PC-3 (cell line): ENCODE measurements at regions not wholly inside any gene's neighbourhood (a gene's known extent, or its start where the extent isn't known, plus 50 kb on each side); places are given as distances from the start of the nearest gene placed in this dataset.

Experiments
- ATAC-seq: fragments of 200-7000 bp; cut with Tn5 transposase; 2 replicates; pipeline ENCODE4 v1.9.1; 2020; ENCODE audit warnings: mild to moderate bottlenecking, moderate library complexity
- BruUV-seq: library from RNA; stranded (reverse); fragments of 400-500 nt; replicated peaks from 2 replicates; lab custom pipeline; 2021; lab: Mats Ljungman, UMichigan
- CTCF ChIA-PET: fragments of 300-600 bp; sonication (Branson Sonifier 250); formaldehyde crosslinking; loops from one replicate; lab custom pipeline; 2022; ENCODE audit warnings: antibody characterized with exemption; lab: Charles Lee
- POLR2A ChIA-PET: fragments of 300-600 bp; sonication (Branson Sonifier 250); formaldehyde crosslinking; loops from one replicate; lab custom pipeline; 2022; ENCODE audit warnings: antibody characterized with exemption; ENCODE audit not compliant: unreplicated experiment; lab: Charles Lee
- DNase-seq: peaks from one replicate; pipeline ENCODE4 v3.0.0-alpha.2; 2015
- H2AFZ ChIP-seq: fragments of 300-600 bp; sonication (generic); 2 replicates; pipeline ENCODE4 v1.6.0; 2016; ENCODE audit warnings: antibody characterized with exemption, low read length
- H3F3A ChIP-seq: fragments of 300-600 bp; sonication (generic); one replicate; pipeline ENCODE4 v1.6.0; 2017; ENCODE audit warnings: antibody characterized with exemption, low read length, control low read depth, mild to moderate bottlenecking; ENCODE audit not compliant: unreplicated experiment
- H3K27ac ChIP-seq: fragments of 300-600 bp; sonication (generic); 2 replicates; pipeline ENCODE4 v1.5.1; 2016; ENCODE audit warnings: mild to moderate bottlenecking, low read length
- H3K27me3 ChIP-seq: fragments of 300-600 bp; sonication (generic); 2 replicates; pipeline ENCODE4 v1.6.1; 2016; ENCODE audit warnings: low read length, mixed read lengths
- H3K36me3 ChIP-seq: fragments of 300-600 bp; sonication (generic); 2 replicates; pipeline ENCODE4 v1.6.1; 2016; ENCODE audit warnings: low read depth, mixed run types, low read length, mixed read lengths
- H3K4me1 ChIP-seq: fragments of 300-600 bp; sonication (generic); 2 replicates; pipeline ENCODE4 v1.5.1; 2016; ENCODE audit warnings: low read length; ENCODE audit not compliant: insufficient read depth
- H3K4me2 ChIP-seq: fragments of 300-600 bp; sonication (generic); 2 replicates; pipeline ENCODE4 v1.6.0; 2016; ENCODE audit warnings: low read length
- H3K4me3 ChIP-seq: fragments of 300-600 bp; sonication (generic); 2 replicates; pipeline ENCODE4 v1.5.1; 2016; ENCODE audit warnings: mild to moderate bottlenecking, low read length, mixed read lengths
- H3K79me2 ChIP-seq: fragments of 300-600 bp; sonication (generic); 2 replicates; pipeline ENCODE4 v1.6.1; 2017; ENCODE audit warnings: low read length, mixed read lengths
- H3K9ac ChIP-seq: fragments of 300-600 bp; sonication (generic); 2 replicates; pipeline ENCODE4 v1.6.0; 2016; ENCODE audit warnings: mild to moderate bottlenecking, low read length
- H3K9me2 ChIP-seq: fragments of 300-600 bp; sonication (generic); replicated peaks from 2 replicates; pipeline ENCODE4 v1.6.1; 2016; ENCODE audit warnings: mixed run types, low read length, mixed read lengths
- H3K9me3 ChIP-seq: fragments of 300-600 bp; sonication (generic); 2 replicates; pipeline ENCODE4 v1.6.1; 2016; ENCODE audit warnings: low read length, mixed read lengths
- H4K20me1 ChIP-seq: fragments of 300-600 bp; sonication (generic); 2 replicates; pipeline ENCODE4 v1.6.1; 2016; ENCODE audit warnings: low read length, mixed read lengths
- CTCF ChIP-seq: fragments of 300-600 bp; sonication (generic); conservative IDR thresholded peaks from 2 replicates; pipeline ENCODE4 v1.5.1; 2017; ENCODE audit warnings: antibody characterized with exemption, low read depth, mild to moderate bottlenecking, low read length
- EZH2 ChIP-seq: fragments of 300-600 bp; sonication (generic); IDR thresholded peaks from one replicate; pipeline ENCODE4 v1.6.1; 2017; ENCODE audit warnings: antibody characterized with exemption, mild to moderate bottlenecking, low read length; ENCODE audit not compliant: unreplicated experiment
- EZH2phosphoT487 ChIP-seq: fragments of 300-600 bp; sonication (generic); IDR thresholded peaks from 2 replicates; pipeline ENCODE4 v1.6.1; 2018; ENCODE audit warnings: mild to moderate bottlenecking, antibody characterized with exemption, low read length, borderline replicate concordance
- intact Hi-C: fragments of 100-400 bp; cut with micrococcal nuclease; formaldehyde crosslinking; loops from 2 replicates; pipeline ENCODE4 v1.9.0; 2023

DNA sequence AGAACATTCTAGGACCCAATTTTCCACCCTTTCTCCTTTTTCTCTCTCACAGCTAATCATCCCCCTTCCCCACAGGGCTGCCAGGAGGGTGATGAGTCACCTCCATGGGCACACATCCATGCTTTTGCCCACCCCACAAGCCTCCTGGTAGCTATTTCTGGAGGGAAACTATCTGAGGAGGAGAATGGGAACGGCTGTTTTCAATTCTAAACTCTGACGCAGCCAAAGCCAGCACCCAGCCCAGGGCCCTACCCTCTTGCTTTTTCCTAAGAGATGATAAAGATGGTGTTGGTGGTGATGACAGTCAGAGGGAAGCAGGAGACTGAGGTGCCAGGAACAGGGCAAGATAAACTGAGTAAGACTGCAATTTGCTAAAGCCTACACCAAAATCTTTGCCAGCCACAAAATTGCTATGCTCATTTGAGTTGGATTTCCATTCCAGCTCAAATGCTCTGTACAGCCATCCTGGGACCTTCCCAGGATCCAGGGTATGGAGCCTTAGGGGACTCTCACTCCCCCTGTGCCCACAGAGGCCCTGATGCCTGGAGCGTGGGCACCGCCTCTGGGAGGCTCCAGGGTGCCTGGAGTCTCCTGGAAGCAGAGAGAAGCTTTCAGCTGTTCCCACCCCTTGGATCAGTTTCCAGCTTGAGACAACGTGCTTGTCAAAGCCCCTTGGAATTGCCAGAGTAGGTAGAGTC is 62.0 kb upstream of the FZD7 start:
- no peaks in the 10 kb centered on the region for H3K79me2 ChIP-seq
- H3K27me3 ChIP-seq, result no peaks in the 10 kb centered on the region
- ChIA-PET POLR2A (no interaction called here), CTCF (no interaction called here)
- H3K9me2 ChIP-seq, result no peaks in the 10 kb centered on the region
- H3K9ac ChIP-seq, result no peak overlapping the region
- H4K20me1 ChIP-seq, result no peaks in the 10 kb centered on the region
- DNase-seq, result no peak
- no peaks in the 10 kb centered on the region for H3F3A ChIP-seq
- BruUV-seq, result no TSS peak
- no peak overlapping the region for H2AFZ ChIP-seq
- intact Hi-C loops, result no loop called here
- ATAC-seq, result no peak
- no peak overlapping the region for H3K4me2 ChIP-seq
- no peak overlapping the region for H3K27ac ChIP-seq
- H3K36me3 ChIP-seq, result no peaks in the 10 kb centered on the region
- no peaks in the 10 kb centered on the region for H3K9me3 ChIP-seq
- TF ChIP-seq EZH2, result no peak
- TF ChIP-seq CTCF, result no peak
- TF ChIP-seq EZH2phosphoT487, result no peak
- H3K4me1 ChIP-seq, result no peaks in the 10 kb centered on the region; the same call in 1 of the 2 replicates
- no peak overlapping the region for H3K4me3 ChIP-seq

GRCh38 chr2:201972621-201973255 is 60.9 kb upstream of the FZD7 start:
- Histone ChIP-seq H3K4me1 (no peaks in the 10 kb centered on the region), H3K79me2 (no peaks in the 10 kb centered on the region), H2AFZ (no peak overlapping the region), H3K4me3 (no peak overlapping the region), H3K27ac (no peak overlapping the region), H4K20me1 (no peaks in the 10 kb centered on the region), H3K36me3 (no peaks in the 10 kb centered on the region), H3K9me2 (no peaks in the 10 kb centered on the region), H3K27me3 (no peaks in the 10 kb centered on the region), H3K4me2 (no peak overlapping the region), H3F3A (no peaks in the 10 kb centered on the region), H3K9me3 (no peaks in the 10 kb centered on the region), H3K9ac (no peak overlapping the region)
- DNase-seq (no peak), ATAC-seq (no peak)
- BruUV-seq, result no TSS peak
- intact Hi-C loops, result no loop called here
- ChIA-PET POLR2A (no interaction called here), CTCF (no interaction called here)
- TF ChIP-seq CTCF (no peak), EZH2 (no peak), EZH2phosphoT487 (no peak)
